ENCODE measurements at regions not wholly inside any gene's neighbourhood (a gene's known extent, or its start where the extent isn't known, plus 50 kb on each side); places are given as distances from the start of the nearest gene placed in this dataset.

DNA sequence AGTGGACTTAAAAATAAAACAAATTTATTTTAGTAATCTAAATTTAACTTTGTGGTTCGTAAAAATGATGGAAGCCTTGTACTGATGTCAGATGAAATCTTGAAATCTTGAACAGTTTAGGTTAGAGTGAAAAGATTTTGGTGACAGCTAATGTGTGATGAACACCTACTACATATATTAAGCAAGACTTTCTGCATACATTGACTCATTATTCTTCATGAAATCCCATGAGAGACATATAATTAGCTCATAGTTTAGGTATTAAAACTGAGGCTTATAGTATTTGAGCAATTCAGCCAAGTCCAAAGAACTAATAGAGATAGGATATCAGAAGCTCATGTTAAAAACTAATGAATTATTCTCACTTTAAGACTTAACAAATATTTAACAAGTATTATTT, 66.9 kb upstream of the PCDH7 start:
- no peak for TF ChIP-seq SIN3A (IDR thresholded peaks at IDR 0.05; ENCODE audit: borderline replicate concordance, low read depth, low read length)
- TF ChIP-seq CC2D1A (CRISPR knock-in tag; IDR thresholded peaks at IDR 0.05): no peak
- no peak for TF ChIP-seq GABPA (IDR thresholded peaks at IDR 0.05; ENCODE audit: low read depth, low read length)
- no peak for TF ChIP-seq GABPA (CRISPR knock-in tag; IDR thresholded peaks at IDR 0.05; ENCODE audit: low read depth)
- TF ChIP-seq ZNF766 (CRISPR knock-in tag; IDR thresholded peaks at IDR 0.05; ENCODE audit: borderline replicate concordance): no peak
- no peak for TF ChIP-seq IRF9 (CRISPR knock-in tag; IDR thresholded peaks at IDR 0.05; ENCODE audit: borderline replicate concordance)
- no peak for TF ChIP-seq ZNF232 (CRISPR knock-in tag; IDR thresholded peaks at IDR 0.05; ENCODE audit: borderline replicate concordance)
- TF ChIP-seq RAD51 (IDR thresholded peaks at IDR 0.05; ENCODE audit: borderline replicate concordance): no peak
- no peak for TF ChIP-seq ATF7 (IDR thresholded peaks at IDR 0.05)
- no peak for TF ChIP-seq ATF7 (CRISPR knock-in tag; IDR thresholded peaks at IDR 0.05)
- no peak for TF ChIP-seq THYN1 (CRISPR knock-in tag; IDR thresholded peaks at IDR 0.05; ENCODE audit: borderline replicate concordance, low read depth)
- TF ChIP-seq POLR2A (IDR thresholded peaks at IDR 0.05; ENCODE audit: insufficient read depth in 1 of 2, low read depth in 2 of 2, low read length in 2 of 2): no peak
